DMS114 treated with DMSO at 0.1 percent for 48 hours (cell line): ENCODE measurements at regions not wholly inside any gene's neighbourhood (a gene's known extent, or its start where the extent isn't known, plus 50 kb on each side); places are given as distances from the start of the nearest gene placed in this dataset.

ENCODE experiments used
- DNase-seq: peaks from one replicate; lab custom pipeline; 2025; ENCODE audit not compliant: unreplicated experiment; lab: John Stamatoyannopoulos, UW

DNA sequence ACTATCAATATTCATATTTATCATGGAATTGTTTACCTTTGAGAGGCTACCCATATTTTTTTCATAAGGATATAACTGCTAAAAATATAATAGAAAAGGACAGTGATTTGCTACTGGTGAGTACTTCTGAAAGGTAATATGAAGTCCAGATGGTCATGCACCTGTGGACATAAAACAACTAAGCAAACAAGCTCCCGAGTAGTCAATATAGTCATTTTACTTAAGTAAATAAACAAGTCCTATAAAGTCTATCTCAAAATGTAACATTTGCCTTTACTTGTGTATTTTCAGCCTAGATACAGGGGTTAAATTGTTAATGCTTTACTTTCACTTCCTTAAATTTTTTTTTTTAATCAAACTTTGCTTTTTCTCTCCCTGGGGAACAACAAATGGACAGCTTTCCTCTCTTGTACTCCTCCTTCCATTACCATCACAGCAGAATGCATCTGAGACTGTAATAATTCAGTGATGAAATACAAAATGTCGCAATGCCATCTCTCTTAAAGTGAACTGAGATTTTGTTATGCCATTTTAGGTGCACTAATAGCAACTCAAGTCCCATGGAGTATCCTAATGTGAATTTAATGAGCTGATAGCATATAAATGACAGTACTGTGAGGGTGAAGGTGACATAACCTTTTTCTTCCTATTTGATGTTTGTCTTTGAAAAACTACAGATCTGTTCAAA is 1325.4 kb upstream of the ZEB2 start:
- DNase-seq = no peak

DNA sequence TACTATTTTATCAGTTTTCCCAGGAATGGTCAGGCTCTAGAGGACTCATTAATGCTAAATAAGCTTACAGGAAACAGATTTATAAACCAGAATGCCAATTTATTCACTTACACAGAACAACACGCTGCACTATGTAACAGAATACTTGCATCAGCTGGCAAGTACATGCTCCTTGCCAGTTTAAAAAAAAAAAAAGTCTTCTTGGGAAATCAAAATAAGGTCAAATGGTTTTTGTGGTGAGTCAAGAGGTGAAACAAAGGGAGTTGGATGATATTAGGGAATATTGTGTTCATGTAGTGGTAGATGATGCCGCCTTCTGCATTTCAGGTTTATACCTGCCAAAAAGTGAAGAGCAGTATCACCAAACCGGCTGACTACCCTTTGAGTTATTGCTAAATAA is 1322.1 kb upstream of the ZEB2 start:
- no peak for DNase-seq

DNA sequence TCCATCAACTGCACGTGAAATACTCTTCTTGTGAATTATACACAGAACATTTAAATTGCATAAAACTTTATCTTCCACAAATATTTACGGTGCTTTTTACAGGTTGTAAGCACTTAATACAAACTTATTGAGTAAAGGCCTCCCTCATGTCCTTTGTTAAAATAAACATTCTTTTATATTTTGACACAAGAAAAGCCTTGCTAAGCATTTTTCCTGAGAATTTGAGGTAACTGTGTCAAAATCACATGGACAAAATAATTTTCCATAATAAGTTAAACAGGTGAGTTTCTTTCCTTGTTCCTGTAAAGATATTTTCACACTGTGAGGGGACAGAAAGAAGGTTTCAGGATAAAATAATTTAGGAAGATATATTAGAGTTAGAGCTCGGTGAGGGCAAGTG is 1317.1 kb upstream of the ZEB2 start:
- no peak for DNase-seq

DNA sequence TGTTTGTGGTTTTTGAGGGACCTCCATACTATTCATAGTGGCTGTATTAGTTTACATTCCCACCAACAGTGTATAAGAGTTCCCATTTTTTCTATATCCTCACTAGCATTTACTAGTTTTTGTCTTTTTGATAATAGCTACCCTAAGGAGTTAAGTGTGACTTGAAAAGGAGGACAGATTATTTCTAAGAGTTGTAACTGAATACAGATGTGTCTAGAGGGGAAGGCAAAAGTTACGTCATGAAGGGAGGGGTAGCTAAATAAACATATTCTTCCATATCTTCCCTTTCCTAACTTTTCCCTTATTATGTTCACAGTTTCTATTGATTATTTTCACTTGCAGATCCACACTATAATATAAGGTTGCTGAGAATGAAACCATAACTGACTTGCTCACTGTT is 1315.7 kb upstream of the ZEB2 start:
- no peak for DNase-seq

GRCh38 chr2:145832681-145833080 is 1312.8 kb upstream of the ZEB2 start:
- DNase-seq = no peak

- DNase-seq = no peak
Observed at GRCh38 chr2:145829931-145830330, 1310.0 kb upstream of the ZEB2 start.

- no peak for DNase-seq
Observed at GRCh38 chr2:145827235-145827634, 1307.3 kb upstream of the ZEB2 start.

DNA sequence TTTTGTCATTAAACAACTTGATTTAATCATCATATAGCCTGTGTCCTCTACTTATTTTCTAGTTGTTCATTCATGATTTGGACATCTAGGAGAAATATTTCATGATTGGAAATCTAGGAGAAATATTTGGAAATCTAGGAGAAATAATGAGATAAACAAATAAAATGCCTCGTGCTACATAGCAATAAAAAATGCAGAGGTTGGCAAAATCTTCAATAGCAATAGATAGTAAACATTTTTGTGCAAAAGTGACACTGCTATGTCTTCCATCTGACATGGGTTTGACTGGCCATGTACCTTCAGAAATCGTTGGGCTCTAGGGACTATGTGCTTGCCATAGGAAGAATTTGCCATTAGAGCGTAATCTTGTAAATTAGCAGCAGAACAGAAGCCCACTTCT is 1304.5 kb upstream of the ZEB2 start:
- no peak for DNase-seq

GRCh38 chr2:145822892-145823534 is 1303.1 kb upstream of the ZEB2 start:
- DNase-seq = no peak

- DNase-seq = no peak
Observed at GRCh38 chr2:145820651-145821050, 1300.7 kb upstream of the ZEB2 start.

- DNase-seq = no peak
Observed at GRCh38 chr2:145818890-145819504, 1299.1 kb upstream of the ZEB2 start.

GRCh38 chr2:145815933-145816332 is 1296.0 kb upstream of the ZEB2 start:
- no peak for DNase-seq

DNA sequence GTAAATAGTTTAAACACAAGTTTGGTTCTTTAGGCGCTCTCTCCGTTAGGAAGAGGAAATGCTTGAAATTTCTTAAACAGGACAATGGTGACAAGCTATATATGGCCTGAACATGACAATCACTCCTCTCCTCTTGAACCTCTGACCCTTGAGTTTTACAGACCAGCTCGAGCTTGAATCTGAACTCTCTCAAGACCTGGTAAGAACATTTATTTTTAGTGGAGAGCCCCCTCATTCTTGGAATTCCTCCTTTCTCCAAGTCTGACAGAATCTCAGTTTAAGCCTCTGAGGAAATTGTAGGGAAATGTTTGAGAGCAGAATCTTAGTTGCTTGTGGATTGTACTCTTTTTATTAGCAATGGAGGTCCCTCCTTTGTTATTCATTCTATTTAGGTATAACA is 1293.6 kb upstream of the ZEB2 start:
- DNase-seq = no peak

DNA sequence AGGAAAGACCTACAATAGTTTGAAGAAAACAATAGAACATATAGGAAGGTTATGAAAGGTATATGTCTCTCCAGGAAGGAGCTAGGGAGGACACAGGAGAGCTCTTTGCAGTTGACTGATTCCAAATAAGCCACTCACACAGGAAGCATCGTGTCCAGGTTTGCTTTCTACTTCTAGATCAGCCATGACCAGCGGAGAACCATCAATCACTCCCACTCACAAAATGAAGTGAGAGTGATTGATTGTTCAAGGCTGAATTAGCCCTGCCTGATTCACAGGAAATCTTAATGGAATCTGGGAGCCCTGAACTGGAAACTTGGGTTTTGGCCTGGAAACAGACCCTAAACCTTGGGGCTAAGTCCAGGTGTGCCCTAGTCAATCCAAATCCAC is 1292.2 kb upstream of the ZEB2 start:
- DNase-seq = no peak

GRCh38 chr2:145811276-145812164 is 1291.6 kb upstream of the ZEB2 start:
- no peak for DNase-seq

DNA sequence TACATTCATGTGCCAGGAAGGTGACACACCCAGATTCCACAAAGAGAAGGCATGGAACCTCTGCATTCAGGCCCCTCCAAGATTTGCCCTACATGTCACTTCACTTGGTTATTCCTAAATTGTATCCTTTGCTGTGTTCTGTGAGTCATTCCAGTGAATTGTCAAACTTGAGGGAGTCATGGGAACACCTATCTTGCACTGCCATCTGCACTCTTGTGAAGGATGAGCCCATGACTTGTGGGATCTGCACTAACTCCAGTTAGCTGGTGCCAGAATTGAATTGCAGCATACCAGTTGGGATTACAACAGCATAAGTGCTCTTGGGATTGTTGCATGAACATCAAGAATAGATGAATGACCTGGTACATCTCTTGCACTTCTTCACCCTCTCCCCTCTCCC is 1288.0 kb upstream of the ZEB2 start:
- DNase-seq = no peak

- DNase-seq = no peak
Observed at GRCh38 chr2:145807554-145807953, 1287.6 kb upstream of the ZEB2 start.

- no peak for DNase-seq
Observed at GRCh38 chr2:145806546-145806945, 1286.6 kb upstream of the ZEB2 start.

GRCh38 chr2:145802133-145802532 is 1282.2 kb upstream of the ZEB2 start:
- no peak for DNase-seq

- DNase-seq = no peak
Observed at GRCh38 chr2:145801210-145801609, 1281.3 kb upstream of the ZEB2 start.
